GM04503 (cell line): ENCODE measurements at regions not wholly inside any gene's neighbourhood (a gene's known extent, or its start where the extent isn't known, plus 50 kb on each side); places are given as distances from the start of the nearest gene placed in this dataset.

Experiments used
- DNase-seq: peaks from one replicate; pipeline ENCODE4 v3.0.0-alpha.2; 2012; ENCODE audit warnings: low read depth

DNA sequence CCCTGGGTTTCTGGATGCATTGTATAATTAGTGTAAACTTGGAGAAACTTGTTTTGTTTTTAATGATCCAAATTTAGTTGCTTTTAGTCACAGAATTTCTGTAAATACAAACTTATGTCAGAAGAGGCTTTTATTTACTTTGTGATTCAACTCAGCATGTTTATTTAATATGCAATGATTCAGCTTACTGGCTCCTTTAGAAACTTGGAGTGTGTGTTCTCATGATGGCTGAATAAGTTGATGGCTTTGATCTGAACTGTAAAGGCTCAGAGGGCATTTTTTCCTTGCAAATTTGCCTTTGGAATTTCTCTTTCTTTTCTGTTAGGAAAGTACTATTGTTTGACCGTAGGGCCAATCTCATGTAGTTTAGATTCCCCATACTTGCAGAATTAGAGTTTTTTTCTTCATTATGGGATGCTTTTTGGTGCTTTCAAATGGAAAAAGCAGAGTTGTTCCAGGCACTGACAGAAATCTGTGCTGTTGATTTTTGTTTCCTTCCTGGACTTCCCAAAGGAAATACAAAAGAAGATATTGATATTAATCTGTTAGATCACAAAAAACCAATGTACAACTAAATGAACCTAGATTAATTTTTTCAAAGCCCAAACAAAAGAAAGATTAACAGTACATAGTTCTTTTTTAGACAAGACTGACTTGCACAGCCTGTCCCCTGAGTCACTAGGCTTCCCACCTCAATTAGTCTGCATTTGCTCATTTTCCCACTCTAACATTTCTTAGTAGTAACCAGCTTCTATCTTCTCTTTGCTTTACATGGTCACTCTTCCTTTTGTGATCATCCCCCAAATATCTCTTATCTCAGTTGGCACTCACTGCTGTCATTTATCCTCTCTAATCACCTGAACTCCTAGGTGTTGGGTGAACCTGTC, 96.8 kb upstream of the AGR3 start:
- peak; percentile 64 for DNase-seq

DNA sequence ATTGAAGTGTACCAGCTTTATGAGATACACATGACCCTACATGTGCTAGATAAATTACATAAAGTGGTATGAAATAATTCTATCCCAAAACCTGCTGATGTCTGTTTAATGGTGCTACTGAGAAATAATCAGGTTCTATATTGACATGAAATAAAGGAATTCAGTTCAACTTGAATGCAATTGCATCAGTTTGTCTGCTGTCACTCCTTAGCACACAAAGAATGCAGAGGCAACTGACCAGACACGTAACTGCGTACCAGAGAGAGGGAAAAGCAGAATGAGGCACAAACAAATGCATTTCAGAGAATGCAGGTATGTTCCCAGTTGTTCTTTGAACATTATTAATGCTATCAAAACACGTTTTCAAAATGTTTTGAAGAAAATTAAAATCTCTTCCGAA, 98.8 kb upstream of the AGR3 start:
- no peak for DNase-seq

DNA sequence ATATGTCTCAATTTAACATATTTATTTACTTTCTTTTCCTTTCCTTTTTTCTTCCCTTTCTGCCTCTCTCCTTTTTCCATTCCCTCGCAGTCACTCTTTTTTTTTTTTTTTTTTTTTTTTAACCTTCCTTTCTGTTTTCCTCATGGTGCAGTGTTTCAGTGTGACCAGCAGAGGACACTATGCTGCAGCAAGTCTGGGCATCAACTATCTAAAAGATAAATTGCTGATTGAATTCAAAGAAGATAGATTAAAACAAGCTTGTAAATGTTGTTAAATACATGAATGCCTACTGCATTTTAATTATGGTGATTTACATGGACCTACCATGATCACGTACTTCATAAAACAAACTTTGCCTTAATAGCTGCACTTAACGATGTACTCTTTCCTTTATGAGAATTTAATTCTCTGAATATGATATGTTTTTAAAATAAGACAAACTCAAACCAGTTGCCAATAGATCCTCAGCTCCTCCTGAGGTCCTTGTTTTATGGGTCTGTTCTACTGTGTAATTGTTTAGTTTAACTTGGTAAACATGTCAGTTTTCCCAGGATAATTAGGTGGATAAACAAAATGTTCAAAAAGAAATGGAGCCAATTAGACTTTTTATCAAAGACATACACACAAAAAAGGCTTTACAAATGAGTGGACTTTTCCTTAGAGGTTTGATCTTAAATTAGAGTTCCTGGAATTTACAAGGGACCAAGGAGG, 101.0 kb upstream of the AGR3 start:
- no peak for DNase-seq

DNA sequence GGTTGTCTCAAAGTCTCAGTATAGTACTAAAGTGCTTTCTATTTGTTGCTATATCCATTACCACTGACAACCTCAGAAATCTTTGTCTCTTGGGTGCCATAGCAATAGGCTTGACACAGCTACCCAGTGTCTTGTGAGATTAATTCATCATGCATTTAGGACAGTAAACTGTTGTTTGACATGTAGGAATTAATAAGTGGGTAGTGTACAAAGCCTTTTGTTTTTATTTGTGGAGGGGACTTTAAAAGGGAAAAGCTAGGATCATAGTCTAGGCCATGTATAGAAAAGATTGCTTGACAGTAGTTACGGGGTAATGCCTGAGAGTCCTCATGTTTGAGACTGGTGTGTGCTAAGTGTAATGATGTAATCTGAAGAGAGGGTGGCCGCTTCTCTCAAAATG, 102.6 kb upstream of the AGR3 start:
- DNase-seq, result no peak

DNA sequence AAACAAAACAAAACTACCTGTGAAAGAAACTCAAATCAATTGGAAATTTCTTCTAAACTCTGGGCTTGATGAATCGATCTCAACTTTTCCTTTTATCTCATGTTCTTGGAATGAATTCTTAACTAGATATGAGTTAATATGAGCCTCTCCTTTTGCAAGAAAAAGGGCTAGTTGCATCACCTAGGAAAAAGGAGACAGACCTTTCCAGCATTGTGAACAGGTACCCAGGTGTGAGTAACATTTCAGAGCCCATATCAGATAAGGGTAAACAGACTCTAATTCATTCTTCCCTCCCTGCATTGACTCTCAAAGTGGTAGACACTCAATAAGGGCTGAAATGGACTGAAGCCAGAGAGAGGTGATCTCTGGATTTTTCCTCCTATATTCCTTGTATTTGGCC, 103.8 kb upstream of the AGR3 start:
- DNase-seq, result no peak

DNA sequence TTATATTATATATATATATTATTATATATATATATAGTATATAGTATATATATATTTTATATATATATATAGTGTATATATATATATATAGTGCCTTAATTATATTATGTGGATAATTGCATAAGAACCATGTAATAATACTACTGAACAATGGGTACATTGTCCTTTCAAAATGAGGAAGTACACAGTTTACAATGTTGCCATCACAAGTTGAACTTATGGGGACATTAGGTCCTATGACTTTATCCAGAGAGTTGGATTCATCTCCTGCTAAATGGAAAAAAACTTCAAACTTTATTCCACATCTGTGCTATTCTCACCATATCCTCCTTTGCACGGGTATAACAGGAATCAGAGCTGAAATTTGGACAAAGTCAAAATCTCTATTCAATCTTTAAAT, 105.0 kb upstream of the AGR3 start:
- no peak for DNase-seq

DNA sequence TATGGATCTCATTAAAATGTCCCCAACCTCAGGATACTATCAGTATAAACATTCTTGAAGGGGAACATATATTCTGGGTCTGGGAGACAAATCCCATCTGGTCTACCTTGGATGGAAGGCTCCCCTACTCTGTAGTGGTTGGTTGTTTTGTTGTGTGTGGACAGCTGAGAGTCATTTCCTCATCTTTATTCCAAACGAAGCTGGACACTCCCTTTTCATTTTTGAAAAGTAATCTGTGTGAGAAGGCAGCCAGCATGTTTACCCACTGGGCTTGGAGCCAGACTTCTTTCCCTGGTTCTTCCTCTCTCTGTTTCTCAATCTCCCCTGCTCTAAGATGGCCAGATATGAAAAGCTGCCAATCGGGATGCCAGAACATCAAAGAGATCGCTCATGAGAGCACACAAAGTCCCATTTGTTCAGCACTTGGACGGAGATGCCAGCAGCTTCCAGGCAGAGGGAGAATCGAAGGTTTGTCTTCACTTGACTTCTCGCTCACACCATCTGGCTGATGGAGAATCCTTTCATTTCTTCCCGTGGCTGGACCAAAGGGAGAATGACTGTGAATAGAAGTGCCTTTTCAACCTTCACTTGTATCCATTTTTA, 108.1 kb upstream of the AGR3 start:
- peak; percentile 73 for DNase-seq

DNA sequence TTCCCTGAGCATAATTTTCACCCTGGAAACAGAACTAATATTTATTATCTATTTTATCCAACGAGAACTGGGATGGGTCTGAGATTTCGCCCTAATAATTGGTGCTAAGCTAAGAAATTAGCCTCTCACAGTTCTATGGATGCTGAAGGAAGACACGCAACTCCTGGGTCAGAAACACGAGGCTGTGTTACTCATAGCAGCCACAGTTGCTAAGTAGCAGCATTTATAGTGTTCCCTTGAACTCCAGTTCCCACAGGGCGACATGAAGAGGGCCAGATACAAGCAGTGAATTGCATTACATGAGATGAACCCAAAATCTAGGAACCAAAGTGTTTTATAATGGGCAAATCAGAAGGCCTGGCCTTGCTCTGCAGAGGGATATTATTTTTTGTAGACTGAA, 109.8 kb upstream of the AGR3 start:
- DNase-seq, result no peak

DNA sequence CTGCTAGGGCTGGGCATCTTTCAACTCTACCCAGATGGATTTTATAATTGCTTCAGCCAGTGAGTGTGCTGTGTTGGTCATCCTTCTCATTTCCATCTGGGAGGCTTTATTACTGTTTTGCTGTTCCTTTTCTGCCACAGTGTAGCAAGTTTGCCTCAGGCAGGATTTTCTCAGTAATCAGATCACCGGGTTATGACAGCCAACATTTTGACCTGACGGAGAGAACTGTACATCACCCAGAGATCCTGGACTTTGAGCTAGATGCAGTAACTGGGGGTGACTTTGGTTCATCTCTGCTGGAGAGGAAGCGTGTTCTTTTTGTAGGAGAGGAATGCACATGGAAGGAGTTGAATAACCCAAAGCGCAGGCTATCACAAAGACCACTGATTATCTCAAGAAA, 111.8 kb upstream of the AGR3 start:
- DNase-seq, result no peak

DNA sequence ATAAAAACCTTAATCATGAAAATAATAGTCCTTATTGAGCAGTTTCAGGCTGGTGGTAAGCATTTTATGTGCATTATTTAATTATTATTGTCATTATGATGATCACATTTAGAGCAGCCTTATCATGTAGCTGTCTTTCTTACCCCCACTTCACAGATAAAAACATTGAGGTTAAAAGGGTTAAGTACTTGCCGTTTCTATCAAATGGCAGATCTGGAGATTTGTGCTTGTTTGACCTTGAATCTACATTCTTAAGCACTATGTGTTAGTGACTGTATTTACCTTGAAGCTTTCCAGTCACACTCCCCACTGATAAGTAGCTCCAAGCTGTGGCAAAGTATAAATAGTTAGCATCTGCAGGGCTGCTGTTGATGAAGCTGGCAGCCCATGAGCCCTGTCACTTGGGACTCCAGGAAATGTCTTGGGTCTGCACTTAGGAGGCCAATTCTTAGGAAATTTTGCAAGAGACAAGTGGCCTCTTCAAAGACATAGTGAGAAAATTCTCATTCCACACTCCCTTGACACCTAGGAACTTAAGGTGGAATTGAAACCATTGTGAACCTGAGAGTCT, 116.8 kb upstream of the AGR3 start:
- DNase-seq, result no peak

DNA sequence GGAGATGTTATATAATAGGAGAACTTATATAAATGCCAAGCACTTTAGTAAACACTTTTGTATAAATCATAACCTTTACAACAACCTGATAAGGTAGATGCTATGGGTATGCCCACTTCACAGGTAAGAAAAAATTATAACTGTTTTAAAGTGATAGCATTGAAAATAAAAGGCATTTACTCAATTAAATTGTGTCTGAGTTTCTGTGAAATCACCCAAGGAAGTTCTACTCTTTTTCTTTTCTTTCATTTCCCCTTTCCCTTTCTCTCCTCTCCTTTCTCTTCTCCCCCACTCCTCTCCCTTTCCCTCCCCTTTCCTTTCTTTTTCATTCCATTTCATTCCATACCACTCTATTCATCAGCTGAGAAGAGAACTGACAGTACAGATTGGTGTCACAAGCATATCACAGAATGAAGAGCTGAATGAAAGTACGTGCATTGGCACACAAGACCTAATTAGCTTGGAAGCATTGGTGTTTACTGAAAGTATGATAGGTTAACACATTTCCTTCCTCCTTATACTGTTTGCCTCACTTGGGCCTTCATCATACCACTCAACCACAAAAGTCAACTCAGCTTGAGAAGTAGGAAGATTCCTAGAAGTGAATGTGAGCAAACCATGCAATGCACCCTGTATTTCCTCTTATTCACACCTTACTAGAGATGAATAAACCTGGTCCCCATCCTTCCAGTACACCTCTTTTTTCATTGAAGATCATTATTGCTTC, 117.9 kb upstream of the AGR3 start:
- no peak for DNase-seq

DNA sequence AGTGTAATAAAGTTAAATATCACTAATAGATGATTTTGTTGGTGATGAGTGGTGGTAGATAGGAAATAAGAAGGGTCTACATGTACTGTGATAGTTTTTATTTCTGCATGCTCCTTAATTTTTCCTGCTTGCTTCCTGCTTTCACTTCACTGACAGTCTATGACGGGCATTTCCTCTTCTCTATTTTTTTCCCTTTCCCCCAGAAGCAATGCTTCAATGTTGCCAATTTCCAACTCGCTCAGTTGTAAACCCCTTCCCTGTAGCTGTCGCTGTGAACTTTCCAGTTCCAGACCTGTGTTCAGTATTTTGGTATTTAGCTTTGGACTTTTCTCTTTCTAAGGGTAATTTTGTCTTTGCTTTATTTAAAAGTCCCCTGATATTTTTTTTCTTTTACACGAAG, 123.5 kb upstream of the AGR3 start:
- DNase-seq, result no peak

DNA sequence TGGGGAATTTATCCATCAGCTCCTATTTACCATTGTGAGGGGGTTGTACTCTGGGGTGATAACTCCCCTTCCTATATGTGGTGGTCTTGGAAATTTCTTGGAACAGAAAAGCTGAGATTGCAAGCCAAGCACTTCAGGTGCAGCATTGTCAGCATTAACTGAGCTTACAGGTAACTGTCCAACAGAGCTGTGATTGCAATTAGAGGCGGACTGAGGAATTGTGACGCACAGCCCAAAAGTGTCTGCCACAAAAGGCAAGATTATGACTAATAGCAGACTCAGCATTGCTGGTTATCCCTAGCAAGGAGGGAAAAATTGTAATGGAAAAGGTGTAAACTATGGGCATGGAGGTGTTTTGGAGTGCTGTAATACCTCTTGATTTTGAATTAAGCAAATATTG, 126.1 kb upstream of the AGR3 start:
- DNase-seq, result no peak

DNA sequence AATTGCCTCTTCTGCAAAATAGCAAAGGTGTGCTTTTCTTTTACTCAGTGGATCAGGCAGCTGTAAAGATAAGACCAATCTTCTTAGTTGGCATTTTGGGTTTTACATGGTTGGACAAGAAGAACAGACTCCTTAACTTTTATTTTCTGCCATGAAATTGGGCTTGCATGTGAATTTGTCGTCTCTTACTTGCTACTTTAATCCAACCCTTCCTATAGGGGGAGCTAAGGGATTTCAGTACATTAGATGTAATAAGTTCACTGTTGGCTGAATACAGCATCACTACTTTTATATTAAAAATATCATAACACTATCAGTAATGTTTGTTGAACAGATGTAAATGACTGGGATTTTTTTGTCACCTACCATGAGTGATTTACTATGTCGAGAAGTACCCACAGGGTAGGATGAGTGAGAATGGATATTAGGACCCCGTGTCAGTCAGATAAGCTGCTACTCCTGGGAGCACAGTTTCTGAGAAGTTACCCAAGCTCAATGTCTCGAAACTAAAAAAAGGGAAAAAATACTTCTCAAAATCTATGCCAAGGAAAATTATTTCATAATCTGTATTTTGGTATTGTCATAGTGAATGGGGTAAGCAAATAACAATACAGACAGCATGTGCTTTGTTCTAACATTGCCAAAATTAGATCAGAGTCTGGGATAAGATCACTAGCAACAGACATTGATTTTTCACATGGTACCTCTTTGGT, 127.4 kb upstream of the AGR3 start:
- no peak for DNase-seq

DNA sequence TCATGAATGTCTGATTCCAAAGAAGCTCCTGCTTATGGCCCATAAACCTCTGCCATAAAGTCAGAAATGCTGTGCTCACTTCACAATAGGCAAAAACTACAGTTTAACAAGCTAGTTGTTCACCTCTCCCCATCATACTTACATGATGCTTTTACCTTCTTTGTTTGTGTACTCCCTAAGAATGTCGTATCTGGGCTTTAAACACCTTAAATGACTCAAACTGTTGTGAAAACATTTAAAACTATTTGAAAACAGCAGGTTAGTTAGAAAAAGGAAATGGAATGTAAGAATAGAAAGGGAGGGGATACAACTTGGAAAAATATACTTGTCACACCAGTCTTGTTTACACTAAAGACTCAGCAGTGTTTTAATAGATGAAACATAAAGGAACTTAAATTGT, 128.2 kb upstream of the AGR3 start:
- no peak for DNase-seq

DNA sequence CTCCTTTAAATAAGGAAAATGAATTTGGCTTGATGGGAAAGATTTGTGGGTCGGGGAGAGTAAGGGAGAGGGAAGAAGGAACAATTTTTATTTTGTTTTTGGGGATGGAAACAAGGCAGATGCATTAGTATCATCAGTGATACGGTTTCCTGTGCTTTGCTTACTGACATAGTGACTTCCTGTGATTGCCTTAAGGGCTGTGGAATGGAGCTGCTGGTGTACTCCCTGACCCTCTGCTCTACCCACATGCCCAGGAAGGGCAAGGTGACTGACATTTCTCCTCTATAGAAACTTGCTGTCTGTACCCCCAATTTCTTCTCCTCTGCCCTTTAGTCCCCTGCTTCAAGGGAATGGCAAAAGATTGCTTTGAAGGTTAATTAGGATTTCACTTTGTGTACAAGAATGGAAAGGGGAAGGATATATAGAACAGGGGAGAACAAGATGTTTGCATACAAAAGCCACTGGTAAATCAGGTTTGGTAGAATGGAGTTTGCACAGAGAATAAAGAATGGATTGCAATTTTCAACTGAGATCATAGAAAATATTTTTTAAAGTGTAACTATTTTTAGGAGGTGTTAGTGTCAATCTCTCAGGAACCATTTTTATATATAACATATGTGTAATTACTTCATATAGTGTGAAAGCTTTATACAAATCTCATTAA, 129.0 kb upstream of the AGR3 start:
- DNase-seq, result no peak

DNA sequence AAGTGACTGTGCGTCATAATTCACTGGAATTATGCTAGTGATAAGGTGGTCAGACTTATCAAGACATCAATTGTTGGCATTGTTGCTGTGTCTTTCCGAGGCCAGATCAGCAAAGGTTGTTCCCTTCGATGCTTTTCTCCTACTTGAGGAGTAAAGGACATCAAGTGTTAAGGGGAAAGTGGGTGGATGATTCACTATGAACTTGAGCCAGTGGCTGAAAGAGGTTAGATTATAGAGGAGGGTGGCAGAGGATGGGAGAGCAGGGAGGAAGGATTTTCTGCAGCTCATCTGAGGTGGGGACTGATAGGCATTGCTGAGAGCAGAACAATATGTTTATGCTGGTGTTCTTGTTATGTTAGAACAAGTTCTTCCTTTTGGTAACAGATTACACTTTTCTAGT, 131.4 kb upstream of the AGR3 start:
- no peak for DNase-seq

DNA sequence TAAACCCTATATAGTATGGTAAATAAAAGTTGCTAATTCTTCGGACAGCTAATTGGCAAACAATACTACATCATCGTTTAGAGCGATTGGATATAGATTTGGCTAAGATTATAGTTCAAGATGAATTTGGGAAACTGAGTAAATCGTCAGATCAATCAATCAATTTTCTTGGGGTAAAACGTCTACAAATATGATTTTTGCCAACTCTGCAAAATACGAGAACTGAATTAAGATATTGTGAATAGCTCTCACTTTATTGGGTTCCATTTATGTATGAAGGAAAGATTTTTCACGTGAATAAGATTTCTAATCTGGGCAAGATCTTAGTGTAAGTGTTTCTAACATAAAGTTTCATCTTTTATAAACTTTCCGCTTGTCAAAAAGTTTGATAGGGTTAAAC, 132.9 kb upstream of the AGR3 start:
- DNase-seq, result no peak

DNA sequence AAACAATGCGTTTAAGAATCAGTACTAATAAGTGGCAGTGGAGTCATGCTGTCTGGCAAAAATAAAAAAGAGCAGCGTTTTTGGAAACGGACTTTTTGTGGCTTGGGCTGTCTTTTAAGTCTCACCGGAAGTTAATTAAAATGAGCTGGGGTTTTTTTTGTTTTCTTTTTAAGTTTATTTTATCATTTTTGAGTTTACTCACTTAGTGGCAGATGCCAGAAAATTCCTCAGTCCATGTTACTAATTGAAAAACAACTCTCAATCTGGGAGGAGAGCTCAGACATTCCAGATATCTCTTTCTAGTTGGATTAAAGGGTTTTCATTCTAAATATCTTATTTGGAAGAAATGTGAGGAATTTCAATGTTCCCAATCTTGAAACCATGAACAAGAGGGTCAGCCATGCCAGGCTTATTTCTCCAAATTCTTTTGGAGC, 133.8 kb upstream of the AGR3 start:
- DNase-seq, result peak; percentile 78

DNA sequence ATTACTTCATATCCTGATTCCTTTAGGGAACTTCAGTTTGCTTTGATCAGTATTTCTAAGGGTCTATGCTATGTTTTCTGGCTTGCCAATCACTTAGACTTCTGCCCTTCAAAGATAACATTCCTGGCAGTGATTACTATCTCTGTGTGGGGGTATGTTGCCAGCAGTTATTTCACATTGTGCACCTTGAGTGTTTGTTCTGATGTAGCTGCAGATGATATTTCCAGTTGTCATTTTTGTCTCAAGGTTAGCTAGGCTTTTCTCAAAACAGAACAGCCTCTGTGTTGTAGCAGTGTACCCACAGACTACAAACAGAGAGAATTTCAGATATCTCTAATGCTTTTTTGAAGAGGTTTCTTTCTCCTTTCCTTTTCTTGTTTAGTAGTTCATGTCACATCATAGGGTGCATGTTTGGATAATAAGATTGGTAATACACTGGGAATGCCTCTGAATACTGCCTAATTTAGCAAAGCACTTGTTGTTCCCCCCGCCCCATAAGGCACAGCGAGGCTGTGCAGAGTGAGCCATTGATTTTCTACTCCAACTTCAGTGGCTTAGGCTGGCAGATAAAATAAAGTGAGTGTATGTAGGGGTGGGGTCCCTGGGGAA, 134.7 kb upstream of the AGR3 start:
- DNase-seq, result no peak

DNA sequence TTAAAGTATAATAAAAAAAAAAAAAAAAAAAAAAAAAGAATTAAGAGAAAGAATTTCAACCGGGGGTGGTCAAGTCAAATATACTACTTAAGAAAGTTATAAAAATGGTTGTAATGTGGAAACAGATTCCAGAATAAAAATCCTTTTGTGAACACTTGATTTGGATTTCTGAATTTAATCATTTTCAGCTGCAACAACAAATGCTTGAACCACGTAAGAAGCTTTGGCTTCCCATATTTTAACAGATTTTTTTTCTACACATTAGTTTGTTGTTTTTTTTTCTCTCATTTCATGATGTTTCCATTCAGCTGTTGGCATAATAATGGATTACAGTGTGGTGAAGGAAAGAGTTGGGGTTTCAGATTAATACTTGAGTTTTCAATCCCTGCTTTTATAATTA, 137.3 kb upstream of the AGR3 start:
- DNase-seq, result no peak
